NCI-H2196 treated with DMSO at 0.1 percent for 48 hours (cell line): ENCODE measurements at regions not wholly inside any gene's neighbourhood (a gene's known extent, or its start where the extent isn't known, plus 50 kb on each side); places are given as distances from the start of the nearest gene placed in this dataset.
"Not testable (repeated sequence)": the region's sequence is repeated elsewhere in the genome, so short reads cannot be mapped to it uniquely, and the experiment has no call there.

Experiments
- DNase-seq: peaks from one replicate; lab custom pipeline; 2025; ENCODE audit not compliant: unreplicated experiment; lab: John Stamatoyannopoulos, UW

GRCh38 chr14:71804992-71805391, 127.2 kb upstream of the RGS6 start:
- DNase-seq: no peak

- not testable (repeated sequence) for DNase-seq
Observed at GRCh38 chr14:71807049-71807448, 125.2 kb upstream of the RGS6 start.

- DNase-seq: not testable (repeated sequence)
Observed at GRCh38 chr14:71810800-71811199, 121.4 kb upstream of the RGS6 start.

GRCh38 chr14:71812693-71813092, 119.5 kb upstream of the RGS6 start:
- no peak for DNase-seq

GRCh38 chr14:71815110-71815509, 117.1 kb upstream of the RGS6 start:
- no peak for DNase-seq

GRCh38 chr14:71824816-71825215, 107.4 kb upstream of the RGS6 start:
- no peak for DNase-seq

GRCh38 chr14:71833476-71833875, 98.8 kb upstream of the RGS6 start:
- DNase-seq: no peak

GRCh38 chr14:71834284-71835204, 97.7 kb upstream of the RGS6 start:
- no peak for DNase-seq

GRCh38 chr14:71852181-71852580, 80.0 kb upstream of the RGS6 start:
- DNase-seq: no peak

GRCh38 chr14:71855399-71856036, 76.7 kb upstream of the RGS6 start:
- no peak for DNase-seq

GRCh38 chr14:71856199-71856919, 75.9 kb upstream of the RGS6 start:
- no peak for DNase-seq

- DNase-seq: no peak
Observed at GRCh38 chr14:71863049-71863448, 69.2 kb upstream of the RGS6 start.

- no peak for DNase-seq
Observed at GRCh38 chr14:71863766-71864165, 68.5 kb upstream of the RGS6 start.
